ENCODE measurements at regions not wholly inside any gene's neighbourhood (a gene's known extent, or its start where the extent isn't known, plus 50 kb on each side); places are given as distances from the start of the nearest gene placed in this dataset.

GRCh38 chr12:84070292-84070691 lies 842.3 kb downstream of the SLC6A15 start:
- intact Hi-C loops (cut with micrococcal nuclease), result no loop called here
- Histone ChIP-seq H3K36me3 (no peaks in the 10 kb centered on the region), H3K4me3 (no peak overlapping the region), H3K4me1 (no peaks in the 10 kb centered on the region), H3K9me3 (replicated peaks) (peaks cover 9% of the 10 kb centered on the region), H3K27me3 (ENCODE audit: low read depth) (no peaks in the 10 kb centered on the region), H3K27ac (replicated peaks) (no peak overlapping the region)
- no peak for DNase-seq
- TF ChIP-seq, protein P1, sequence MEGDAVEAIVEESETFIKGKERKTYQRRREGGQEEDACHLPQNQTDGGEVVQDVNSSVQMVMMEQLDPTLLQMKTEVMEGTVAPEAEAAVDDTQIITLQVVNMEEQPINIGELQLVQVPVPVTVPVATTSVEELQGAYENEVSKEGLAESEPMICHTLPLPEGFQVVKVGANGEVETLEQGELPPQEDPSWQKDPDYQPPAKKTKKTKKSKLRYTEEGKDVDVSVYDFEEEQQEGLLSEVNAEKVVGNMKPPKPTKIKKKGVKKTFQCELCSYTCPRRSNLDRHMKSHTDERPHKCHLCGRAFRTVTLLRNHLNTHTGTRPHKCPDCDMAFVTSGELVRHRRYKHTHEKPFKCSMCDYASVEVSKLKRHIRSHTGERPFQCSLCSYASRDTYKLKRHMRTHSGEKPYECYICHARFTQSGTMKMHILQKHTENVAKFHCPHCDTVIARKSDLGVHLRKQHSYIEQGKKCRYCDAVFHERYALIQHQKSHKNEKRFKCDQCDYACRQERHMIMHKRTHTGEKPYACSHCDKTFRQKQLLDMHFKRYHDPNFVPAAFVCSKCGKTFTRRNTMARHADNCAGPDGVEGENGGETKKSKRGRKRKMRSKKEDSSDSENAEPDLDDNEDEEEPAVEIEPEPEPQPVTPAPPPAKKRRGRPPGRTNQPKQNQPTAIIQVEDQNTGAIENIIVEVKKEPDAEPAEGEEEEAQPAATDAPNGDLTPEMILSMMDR (IDR thresholded peaks at IDR 0.05; ENCODE audit: borderline replicate concordance), result no peak

- Histone ChIP-seq H3K9me3 (replicated peaks) (peaks cover 7% of the 10 kb centered on the region), H3K27me3 (ENCODE audit: low read depth) (no peaks in the 10 kb centered on the region), H3K36me3 (no peaks in the 10 kb centered on the region), H3K4me1 (no peaks in the 10 kb centered on the region), H3K4me3 (no peak overlapping the region), H3K27ac (replicated peaks) (no peak overlapping the region)
- DNase-seq, result no peak
- TF ChIP-seq, protein P1 (IDR thresholded peaks at IDR 0.05; ENCODE audit: borderline replicate concordance), result no peak
- intact Hi-C loops (cut with micrococcal nuclease), result no loop called here
Measured at GRCh38 chr12:84069699-84070098, 842.9 kb downstream of the SLC6A15 start.

GRCh38 chr12:84069198-84069597 lies 843.4 kb downstream of the SLC6A15 start:
- Histone ChIP-seq H3K27ac (replicated peaks) (no peak overlapping the region), H3K9me3 (replicated peaks) (peaks cover 7% of the 10 kb centered on the region), H3K27me3 (ENCODE audit: low read depth) (no peaks in the 10 kb centered on the region), H3K36me3 (no peaks in the 10 kb centered on the region), H3K4me3 (no peak overlapping the region), H3K4me1 (no peaks in the 10 kb centered on the region)
- intact Hi-C loops (cut with micrococcal nuclease), result no loop called here
- TF ChIP-seq, protein P1 (IDR thresholded peaks at IDR 0.05; ENCODE audit: borderline replicate concordance), result no peak
- no peak for DNase-seq

DNA sequence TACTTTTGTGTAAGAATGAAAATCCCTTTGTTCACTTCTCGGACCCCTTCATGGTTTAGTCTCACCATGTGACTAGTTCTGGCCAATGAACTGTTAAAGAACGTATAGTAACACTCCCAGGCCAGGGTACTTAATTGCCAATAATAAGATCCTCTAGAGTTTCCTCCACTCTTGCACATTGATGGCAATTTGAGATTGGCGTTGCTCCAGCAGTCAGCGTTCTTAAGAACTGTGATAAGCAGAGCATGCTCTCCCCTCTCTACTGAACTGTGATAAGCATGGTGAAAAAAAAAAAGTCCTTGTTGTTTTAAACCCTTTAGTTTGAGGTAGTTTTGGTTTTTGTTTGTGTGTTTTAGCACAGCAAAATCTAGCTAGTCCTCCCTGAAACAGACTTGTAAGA lies 854.5 kb downstream of the SLC6A15 start:
- TF ChIP-seq, protein P1 (IDR thresholded peaks at IDR 0.05; ENCODE audit: borderline replicate concordance), result no peak
- Histone ChIP-seq H3K36me3 (no peaks in the 10 kb centered on the region), H3K4me1 (no peaks in the 10 kb centered on the region), H3K9me3 (replicated peaks) (peaks cover 1% of the 10 kb centered on the region), H3K4me3 (no peak overlapping the region), H3K27me3 (ENCODE audit: low read depth) (no peaks in the 10 kb centered on the region), H3K27ac (replicated peaks) (no peak overlapping the region)
- DNase-seq, result no peak
- intact Hi-C loops (cut with micrococcal nuclease), result no loop called here

- intact Hi-C loops (cut with micrococcal nuclease), result no loop called here
- Histone ChIP-seq H3K4me1 (no peaks in the 10 kb centered on the region), H3K9me3 (replicated peaks) (peaks cover 4% of the 10 kb centered on the region), H3K36me3 (no peaks in the 10 kb centered on the region), H3K4me3 (no peak overlapping the region), H3K27me3 (ENCODE audit: low read depth) (no peaks in the 10 kb centered on the region), H3K27ac (replicated peaks) (no peak overlapping the region)
- TF ChIP-seq, protein P1 (IDR thresholded peaks at IDR 0.05; ENCODE audit: borderline replicate concordance), result no peak
- no peak for DNase-seq
Measured at GRCh38 chr12:84054811-84055210, 857.8 kb downstream of the SLC6A15 start.

GRCh38 chr12:84047881-84048280 lies 864.7 kb downstream of the SLC6A15 start:
- no peak overlapping the region for H3K4me3 ChIP-seq
- no peak for DNase-seq
- intact Hi-C loops (cut with micrococcal nuclease), result no loop called here
- H3K27me3 ChIP-seq (ENCODE audit: low read depth), result no peaks in the 10 kb centered on the region
- TF ChIP-seq, protein P1 (IDR thresholded peaks at IDR 0.05; ENCODE audit: borderline replicate concordance), result no peak
- no peaks in the 10 kb centered on the region for H3K36me3 ChIP-seq
- no peaks in the 10 kb centered on the region for H3K4me1 ChIP-seq
- peaks cover under 1% of the 10 kb centered on the region for H3K9me3 ChIP-seq (replicated peaks)
- no peak overlapping the region for H3K27ac ChIP-seq (replicated peaks)
